ENCODE measurements at regions not wholly inside any gene's neighbourhood (a gene's known extent, or its start where the extent isn't known, plus 50 kb on each side); places are given as distances from the start of the nearest gene placed in this dataset.

DNA sequence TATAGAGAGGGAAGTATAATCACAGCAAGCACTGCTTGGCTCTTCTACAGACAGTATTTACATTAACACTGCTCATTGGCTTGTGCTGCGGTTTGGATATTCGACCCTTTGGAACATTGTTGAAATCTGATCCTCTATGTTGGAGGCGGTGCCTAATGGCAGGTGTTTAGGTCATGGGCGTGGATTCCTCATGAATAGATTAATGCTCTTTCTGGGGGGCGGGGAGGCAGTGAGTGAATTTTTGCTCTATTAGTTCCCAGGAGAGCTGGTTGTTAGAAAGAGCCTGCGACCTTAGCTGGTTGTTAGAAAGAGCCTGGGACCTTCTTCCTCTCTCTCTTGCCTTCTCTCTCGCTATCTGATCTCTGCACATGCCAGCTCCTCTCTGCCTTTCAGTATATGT is 77.3 kb upstream of the SVIL start:
- no peak for FAIRE-seq
- H3K79me2 ChIP-seq (ENCODE audit: insufficient read depth, low read length): peaks cover 5% of the 10 kb centered on the region
- CTCF ChIA-PET (ENCODE audit: low intra/inter-chr PET ratio, low total read pairs): no interaction called here
- peak; percentile 86 for ATAC-seq
- H3K27me3 ChIP-seq (ENCODE audit: control insufficient read depth in 1 of 2, insufficient read depth in 2 of 2, low read length in 2 of 2): no peaks in the 10 kb centered on the region
- H4K20me1 ChIP-seq (ENCODE audit: insufficient read depth, low read length): no peaks in the 10 kb centered on the region
- H3K4me2 ChIP-seq (ENCODE audit: low read depth, low read length): no peak overlapping the region
- H3K27ac ChIP-seq (ENCODE audit: extremely low read length, insufficient read depth, low read length): no peak overlapping the region
- no peak overlapping the region for H2AFZ ChIP-seq (ENCODE audit: low read length)
- no peaks in the 10 kb centered on the region for H3K36me3 ChIP-seq (replicated peaks in 1 of 2; ENCODE audit: control insufficient read depth in 1 of 2, insufficient read depth in 2 of 2, low read length in 2 of 2)
- H3K9ac ChIP-seq (ENCODE audit: insufficient read depth, low read depth, low read length): no peak overlapping the region
- in situ Hi-C loops (cut with HindIII; ENCODE audit: extremely low pct_ligation_motif_present, low pct_unique_long_range_greater_than_20kb): no loop called here
- H3K4me3 ChIP-seq (replicated peaks in 1 of 3; ENCODE audit: insufficient read depth in 1 of 3, low read depth in 2 of 3, low read length in 3 of 3): no peak overlapping the region
- intact Hi-C loops (cut with micrococcal nuclease; ENCODE audit: unreplicated experiment): no loop called here
- DNase-seq (ENCODE audit: low spot score): peak; percentile 54
- H3K4me1 ChIP-seq (ENCODE audit: insufficient read depth, low read length): peaks cover 21% of the 10 kb centered on the region; the same call in 1 of the 2 replicates
- WGBS (ENCODE audit: low lambda C conversion rate): 53% methylated on average over 5 of the region's 7 CpGs
- no peaks in the 10 kb centered on the region for H3K9me3 ChIP-seq (ENCODE audit: low read length)
- no TSS peak for BruUV-seq (replicated peaks)
- POLR2A ChIA-PET: interaction anchor here (0.6 kb wide), 1 partner anchor 123 kb away, joined by 3 read pairs; no protein-coding TSS in a partner anchor
- no peak for TF ChIP-seq POGZ (CRISPR knock-in tag; IDR thresholded peaks at IDR 0.05)
- TF ChIP-seq SAFB2 (CRISPR knock-in tag; IDR thresholded peaks at IDR 0.05; ENCODE audit: borderline replicate concordance, low read depth): no peak
- TF ChIP-seq, protein P1, sequence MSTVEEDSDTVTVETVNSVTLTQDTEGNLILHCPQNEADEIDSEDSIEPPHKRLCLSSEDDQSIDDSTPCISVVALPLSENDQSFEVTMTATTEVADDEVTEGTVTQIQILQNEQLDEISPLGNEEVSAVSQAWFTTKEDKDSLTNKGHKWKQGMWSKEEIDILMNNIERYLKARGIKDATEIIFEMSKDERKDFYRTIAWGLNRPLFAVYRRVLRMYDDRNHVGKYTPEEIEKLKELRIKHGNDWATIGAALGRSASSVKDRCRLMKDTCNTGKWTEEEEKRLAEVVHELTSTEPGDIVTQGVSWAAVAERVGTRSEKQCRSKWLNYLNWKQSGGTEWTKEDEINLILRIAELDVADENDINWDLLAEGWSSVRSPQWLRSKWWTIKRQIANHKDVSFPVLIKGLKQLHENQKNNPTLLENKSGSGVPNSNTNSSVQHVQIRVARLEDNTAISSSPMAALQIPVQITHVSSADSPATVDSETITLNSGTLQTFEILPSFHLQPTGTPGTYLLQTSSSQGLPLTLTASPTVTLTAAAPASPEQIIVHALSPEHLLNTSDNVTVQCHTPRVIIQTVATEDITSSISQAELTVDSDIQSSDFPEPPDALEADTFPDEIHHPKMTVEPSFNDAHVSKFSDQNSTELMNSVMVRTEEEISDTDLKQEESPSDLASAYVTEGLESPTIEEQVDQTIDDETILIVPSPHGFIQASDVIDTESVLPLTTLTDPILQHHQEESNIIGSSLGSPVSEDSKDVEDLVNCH (CRISPR knock-in tag; IDR thresholded peaks at IDR 0.05): no peak
- TF ChIP-seq TSC22D2 (CRISPR knock-in tag; IDR thresholded peaks at IDR 0.05; ENCODE audit: borderline replicate concordance): no peak
- TF ChIP-seq MEIS2 (CRISPR knock-in tag; IDR thresholded peaks at IDR 0.05): no peak
- no peak for TF ChIP-seq HDAC6 (IDR thresholded peaks at IDR 0.05; ENCODE audit: low read depth, low read length)
- no peak for TF ChIP-seq CEBPB (IDR thresholded peaks at IDR 0.05; ENCODE audit: borderline replicate concordance, low read depth, low read length)
- TF ChIP-seq, protein P2, sequence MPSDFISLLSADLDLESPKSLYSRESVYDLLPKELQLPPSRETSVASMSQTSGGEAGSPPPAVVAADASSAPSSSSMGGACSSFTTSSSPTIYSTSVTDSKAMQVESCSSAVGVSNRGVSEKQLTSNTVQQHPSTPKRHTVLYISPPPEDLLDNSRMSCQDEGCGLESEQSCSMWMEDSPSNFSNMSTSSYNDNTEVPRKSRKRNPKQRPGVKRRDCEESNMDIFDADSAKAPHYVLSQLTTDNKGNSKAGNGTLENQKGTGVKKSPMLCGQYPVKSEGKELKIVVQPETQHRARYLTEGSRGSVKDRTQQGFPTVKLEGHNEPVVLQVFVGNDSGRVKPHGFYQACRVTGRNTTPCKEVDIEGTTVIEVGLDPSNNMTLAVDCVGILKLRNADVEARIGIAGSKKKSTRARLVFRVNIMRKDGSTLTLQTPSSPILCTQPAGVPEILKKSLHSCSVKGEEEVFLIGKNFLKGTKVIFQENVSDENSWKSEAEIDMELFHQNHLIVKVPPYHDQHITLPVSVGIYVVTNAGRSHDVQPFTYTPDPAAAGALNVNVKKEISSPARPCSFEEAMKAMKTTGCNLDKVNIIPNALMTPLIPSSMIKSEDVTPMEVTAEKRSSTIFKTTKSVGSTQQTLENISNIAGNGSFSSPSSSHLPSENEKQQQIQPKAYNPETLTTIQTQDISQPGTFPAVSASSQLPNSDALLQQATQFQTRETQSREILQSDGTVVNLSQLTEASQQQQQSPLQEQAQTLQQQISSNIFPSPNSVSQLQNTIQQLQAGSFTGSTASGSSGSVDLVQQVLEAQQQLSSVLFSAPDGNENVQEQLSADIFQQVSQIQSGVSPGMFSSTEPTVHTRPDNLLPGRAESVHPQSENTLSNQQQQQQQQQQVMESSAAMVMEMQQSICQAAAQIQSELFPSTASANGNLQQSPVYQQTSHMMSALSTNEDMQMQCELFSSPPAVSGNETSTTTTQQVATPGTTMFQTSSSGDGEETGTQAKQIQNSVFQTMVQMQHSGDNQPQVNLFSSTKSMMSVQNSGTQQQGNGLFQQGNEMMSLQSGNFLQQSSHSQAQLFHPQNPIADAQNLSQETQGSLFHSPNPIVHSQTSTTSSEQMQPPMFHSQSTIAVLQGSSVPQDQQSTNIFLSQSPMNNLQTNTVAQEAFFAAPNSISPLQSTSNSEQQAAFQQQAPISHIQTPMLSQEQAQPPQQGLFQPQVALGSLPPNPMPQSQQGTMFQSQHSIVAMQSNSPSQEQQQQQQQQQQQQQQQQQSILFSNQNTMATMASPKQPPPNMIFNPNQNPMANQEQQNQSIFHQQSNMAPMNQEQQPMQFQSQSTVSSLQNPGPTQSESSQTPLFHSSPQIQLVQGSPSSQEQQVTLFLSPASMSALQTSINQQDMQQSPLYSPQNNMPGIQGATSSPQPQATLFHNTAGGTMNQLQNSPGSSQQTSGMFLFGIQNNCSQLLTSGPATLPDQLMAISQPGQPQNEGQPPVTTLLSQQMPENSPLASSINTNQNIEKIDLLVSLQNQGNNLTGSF (CRISPR knock-in tag; IDR thresholded peaks at IDR 0.05): no peak
- TF ChIP-seq SMARCE1 (IDR thresholded peaks at IDR 0.05; ENCODE audit: borderline replicate concordance): no peak
- TF ChIP-seq, protein P3, sequence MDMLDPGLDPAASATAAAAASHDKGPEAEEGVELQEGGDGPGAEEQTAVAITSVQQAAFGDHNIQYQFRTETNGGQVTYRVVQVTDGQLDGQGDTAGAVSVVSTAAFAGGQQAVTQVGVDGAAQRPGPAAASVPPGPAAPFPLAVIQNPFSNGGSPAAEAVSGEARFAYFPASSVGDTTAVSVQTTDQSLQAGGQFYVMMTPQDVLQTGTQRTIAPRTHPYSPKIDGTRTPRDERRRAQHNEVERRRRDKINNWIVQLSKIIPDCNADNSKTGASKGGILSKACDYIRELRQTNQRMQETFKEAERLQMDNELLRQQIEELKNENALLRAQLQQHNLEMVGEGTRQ (IDR thresholded peaks at IDR 0.05; ENCODE audit: low read depth, low read length): no peak
- TF ChIP-seq, protein P3 (CRISPR knock-in tag; IDR thresholded peaks at IDR 0.05; ENCODE audit: borderline replicate concordance): no peak
- no peak for TF ChIP-seq ZNF589 (CRISPR knock-in tag; conservative IDR thresholded peaks at IDR 0.05)
- no peak for TF ChIP-seq ZBTB7A (CRISPR knock-in tag; IDR thresholded peaks at IDR 0.05)
- TF ChIP-seq ZNF775 (CRISPR knock-in tag; IDR thresholded peaks at IDR 0.05; ENCODE audit: borderline replicate concordance): no peak
- TF ChIP-seq ZNF468 (CRISPR knock-in tag; IDR thresholded peaks at IDR 0.05): no peak
- TF ChIP-seq NPAS2 (CRISPR knock-in tag; IDR thresholded peaks at IDR 0.05; ENCODE audit: borderline replicate concordance): no peak
- TF ChIP-seq SIX4 (CRISPR knock-in tag; IDR thresholded peaks at IDR 0.05): peak; percentile 84
